Ishikawa (cell line): ENCODE measurements at regions not wholly inside any gene's neighbourhood (a gene's known extent, or its start where the extent isn't known, plus 50 kb on each side); places are given as distances from the start of the nearest gene placed in this dataset.

Experiments used
- CEBPB ChIP-seq: IDR thresholded peaks from 2 replicates; pipeline ENCODE4 v1.6.1; 2012
- CREB1 ChIP-seq: IDR thresholded peaks from 2 replicates; pipeline ENCODE4 v1.6.1; 2012; ENCODE audit warnings: low read depth
- EGR1 ChIP-seq: IDR thresholded peaks from 2 replicates; pipeline ENCODE4 v1.6.1; 2012
- EP300 ChIP-seq: IDR thresholded peaks from 2 replicates; pipeline ENCODE4 v1.6.1; 2012; ENCODE audit warnings: borderline replicate concordance
- MAX ChIP-seq: IDR thresholded peaks from 2 replicates; pipeline ENCODE4 v1.6.1; 2012
- NFIC ChIP-seq: IDR thresholded peaks from 2 replicates; pipeline ENCODE4 v1.6.1; 2012
- RAD21 ChIP-seq: IDR thresholded peaks from 2 replicates; pipeline ENCODE4 v1.6.1; 2012; ENCODE audit warnings: low read depth
- REST ChIP-seq: IDR thresholded peaks from 2 replicates; pipeline ENCODE4 v1.6.1; 2012; ENCODE audit warnings: low read depth, mild to moderate bottlenecking
- TAF1 ChIP-seq: IDR thresholded peaks from 2 replicates; pipeline ENCODE4 v1.6.1; 2012; ENCODE audit warnings: low read depth, mild to moderate bottlenecking
- TCF12 ChIP-seq: IDR thresholded peaks from 2 replicates; pipeline ENCODE4 v1.6.1; 2012; ENCODE audit warnings: low read depth
- TEAD4 ChIP-seq: IDR thresholded peaks from 2 replicates; pipeline ENCODE4 v1.6.1; 2012
- USF1 ChIP-seq: IDR thresholded peaks from 2 replicates; pipeline ENCODE4 v1.6.1; 2012
- YY1 ChIP-seq: IDR thresholded peaks from 2 replicates; pipeline ENCODE4 v1.6.1; 2012; ENCODE audit warnings: low read depth
- ZBTB7A ChIP-seq: IDR thresholded peaks from 2 replicates; pipeline ENCODE4 v1.6.1; 2012; ENCODE audit warnings: low read depth

GRCh38 chrX:40474645-40475044, 106.1 kb upstream of the ATP6AP2 start:
- no peak for TF ChIP-seq ZBTB7A
- no peak for TF ChIP-seq MAX
- TF ChIP-seq EP300: no peak
- TF ChIP-seq RAD21: no peak
- no peak for TF ChIP-seq EGR1
- no peak for TF ChIP-seq TEAD4
- no peak for TF ChIP-seq USF1
- no peak for TF ChIP-seq CEBPB
- no peak for TF ChIP-seq CREB1
- no peak for TF ChIP-seq TAF1
- no peak for TF ChIP-seq YY1
- no peak for TF ChIP-seq TCF12
- no peak for TF ChIP-seq REST
- TF ChIP-seq NFIC: no peak
